Uterus (tissue), 2 donors: ENCODE measurements at regions not wholly inside any gene's neighbourhood (a gene's known extent, or its start where the extent isn't known, plus 50 kb on each side); places are given as distances from the start of the nearest gene placed in this dataset.

ENCODE experiments used
- POLR2A ChIP-seq, 2 donors: fragments of 450-650 bp; IDR thresholded peaks; one replicate each; pipeline ENCODE4 v1.6.1; 2016; ENCODE audit warnings: antibody characterized with exemption in 2 of 2, mild to moderate bottlenecking in 1 of 2, moderate library complexity in 1 of 2
- TF ChIP-seq, protein P1 (sequence below), 4 experiments: fragments of 200-600 bp in 2 of 4; fragments of 450-650 bp in 2 of 4; sonication (generic) in 2 of 4; IDR thresholded peaks; one replicate each; pipeline ENCODE4 v1.5.1; 2016 to 2019; ENCODE audit warnings: antibody characterized with exemption in 4 of 4, mild to moderate bottlenecking in 2 of 4, moderate library complexity in 1 of 4

DNA sequence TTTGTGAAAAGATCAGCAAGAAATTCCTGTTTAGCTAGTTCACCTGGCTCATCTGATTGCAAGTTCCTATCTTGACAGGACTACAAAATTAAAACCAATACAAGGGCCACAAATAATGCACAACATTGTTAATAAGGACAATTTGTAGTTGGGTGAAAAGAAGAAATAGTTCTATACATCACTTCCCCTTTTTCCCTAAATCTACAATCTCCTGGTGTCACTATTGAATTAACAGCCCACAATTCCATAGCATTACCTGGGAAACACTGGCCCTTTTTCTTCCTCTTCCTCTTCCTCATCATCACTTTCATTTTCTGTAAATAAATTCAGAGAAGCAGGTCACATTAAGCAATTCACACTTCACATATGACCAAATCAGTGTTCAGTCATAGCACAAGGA is 366.9 kb downstream of the FAM72C start:
- TF ChIP-seq, protein P1, sequence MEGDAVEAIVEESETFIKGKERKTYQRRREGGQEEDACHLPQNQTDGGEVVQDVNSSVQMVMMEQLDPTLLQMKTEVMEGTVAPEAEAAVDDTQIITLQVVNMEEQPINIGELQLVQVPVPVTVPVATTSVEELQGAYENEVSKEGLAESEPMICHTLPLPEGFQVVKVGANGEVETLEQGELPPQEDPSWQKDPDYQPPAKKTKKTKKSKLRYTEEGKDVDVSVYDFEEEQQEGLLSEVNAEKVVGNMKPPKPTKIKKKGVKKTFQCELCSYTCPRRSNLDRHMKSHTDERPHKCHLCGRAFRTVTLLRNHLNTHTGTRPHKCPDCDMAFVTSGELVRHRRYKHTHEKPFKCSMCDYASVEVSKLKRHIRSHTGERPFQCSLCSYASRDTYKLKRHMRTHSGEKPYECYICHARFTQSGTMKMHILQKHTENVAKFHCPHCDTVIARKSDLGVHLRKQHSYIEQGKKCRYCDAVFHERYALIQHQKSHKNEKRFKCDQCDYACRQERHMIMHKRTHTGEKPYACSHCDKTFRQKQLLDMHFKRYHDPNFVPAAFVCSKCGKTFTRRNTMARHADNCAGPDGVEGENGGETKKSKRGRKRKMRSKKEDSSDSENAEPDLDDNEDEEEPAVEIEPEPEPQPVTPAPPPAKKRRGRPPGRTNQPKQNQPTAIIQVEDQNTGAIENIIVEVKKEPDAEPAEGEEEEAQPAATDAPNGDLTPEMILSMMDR (IDR thresholded peaks at IDR 0.05), result no peak
- no peak for TF ChIP-seq POLR2A (IDR thresholded peaks at IDR 0.05)
